ENCODE measurements at regions not wholly inside any gene's neighbourhood (a gene's known extent, or its start where the extent isn't known, plus 50 kb on each side); places are given as distances from the start of the nearest gene placed in this dataset.

DNA sequence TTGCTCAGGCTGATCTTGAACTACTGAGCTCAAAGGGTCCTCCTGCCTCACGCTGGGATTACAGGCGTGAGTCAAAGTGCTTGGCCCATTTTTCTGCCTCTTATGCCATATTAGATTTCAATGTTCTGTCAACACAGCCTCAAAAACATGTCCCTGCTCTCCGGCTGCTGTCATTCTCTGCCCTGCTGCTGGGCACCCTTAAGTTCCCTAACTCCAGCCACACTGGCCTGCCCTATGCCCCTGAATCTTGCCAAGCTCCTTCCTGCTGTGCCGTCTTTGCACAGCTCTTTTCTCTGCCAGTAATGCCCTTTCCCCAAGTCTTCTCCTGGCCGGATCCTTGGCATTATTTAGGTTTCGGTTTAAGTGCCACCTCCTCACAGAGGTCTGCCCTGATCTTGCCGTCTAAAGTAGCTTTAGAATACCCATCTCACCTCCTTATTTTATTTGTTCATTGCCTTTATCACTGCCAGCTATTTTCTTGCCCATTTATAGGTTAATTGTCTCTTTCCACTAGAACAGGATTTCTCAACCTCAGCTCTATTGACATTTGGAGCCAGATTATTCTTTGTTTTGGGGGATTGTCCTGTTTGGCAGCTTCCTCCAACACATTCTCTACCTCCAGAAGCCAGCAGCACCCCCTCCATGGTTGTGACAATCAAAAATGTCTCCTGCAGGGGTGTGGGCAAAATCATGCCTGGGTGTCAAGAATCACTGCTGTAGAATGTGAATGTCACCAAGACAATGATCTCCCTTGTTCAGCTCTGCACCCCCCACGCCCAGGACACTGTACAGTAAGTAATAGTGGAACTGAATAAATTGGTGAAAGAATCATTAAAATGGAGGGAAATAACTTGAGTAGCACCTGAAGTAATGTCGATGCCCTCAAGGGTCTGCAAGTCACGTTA lies 168.2 kb downstream of the CYLD start:
- 83 to 89% methylated on average over 9 to 10 of the region's 10 CpGs for WGBS, 2 experiments (ENCODE audit: insufficient coverage in 1 of 2, insufficient read length in 1 of 2)
- Mint-ChIP-seq H3K4me3 (no peak overlapping the region), H3K27ac (no peak overlapping the region)

DNA sequence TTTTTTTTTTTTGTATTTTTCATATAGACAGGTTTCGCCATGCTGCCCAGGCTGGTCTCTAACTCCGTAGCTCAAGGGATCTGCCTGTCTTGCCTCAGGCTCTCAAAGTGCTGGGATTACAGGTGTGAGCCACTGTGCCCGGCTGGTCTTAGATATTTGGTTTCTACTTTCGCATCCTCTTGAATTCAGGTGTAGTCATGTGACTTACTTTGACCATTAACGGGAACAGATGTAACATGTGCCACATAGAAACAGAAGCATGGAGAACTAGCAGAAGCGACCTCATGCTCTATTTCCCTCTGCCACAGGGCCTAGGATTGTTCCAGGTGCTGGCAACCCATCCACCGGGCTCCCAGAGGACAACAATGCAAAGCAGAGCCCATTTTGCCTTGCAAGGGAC lies 166.6 kb downstream of the CYLD start:
- H3K27ac Mint-ChIP-seq: no peak overlapping the region
- H3K36me3 Mint-ChIP-seq (ENCODE audit: low read depth): no peaks in the 10 kb centered on the region
- H3K27me3 ChIP-seq (ENCODE audit: control insufficient read depth, insufficient read depth, low read length, poor library complexity, severe bottlenecking): no peaks in the 10 kb centered on the region
- TF ChIP-seq, protein P1, sequence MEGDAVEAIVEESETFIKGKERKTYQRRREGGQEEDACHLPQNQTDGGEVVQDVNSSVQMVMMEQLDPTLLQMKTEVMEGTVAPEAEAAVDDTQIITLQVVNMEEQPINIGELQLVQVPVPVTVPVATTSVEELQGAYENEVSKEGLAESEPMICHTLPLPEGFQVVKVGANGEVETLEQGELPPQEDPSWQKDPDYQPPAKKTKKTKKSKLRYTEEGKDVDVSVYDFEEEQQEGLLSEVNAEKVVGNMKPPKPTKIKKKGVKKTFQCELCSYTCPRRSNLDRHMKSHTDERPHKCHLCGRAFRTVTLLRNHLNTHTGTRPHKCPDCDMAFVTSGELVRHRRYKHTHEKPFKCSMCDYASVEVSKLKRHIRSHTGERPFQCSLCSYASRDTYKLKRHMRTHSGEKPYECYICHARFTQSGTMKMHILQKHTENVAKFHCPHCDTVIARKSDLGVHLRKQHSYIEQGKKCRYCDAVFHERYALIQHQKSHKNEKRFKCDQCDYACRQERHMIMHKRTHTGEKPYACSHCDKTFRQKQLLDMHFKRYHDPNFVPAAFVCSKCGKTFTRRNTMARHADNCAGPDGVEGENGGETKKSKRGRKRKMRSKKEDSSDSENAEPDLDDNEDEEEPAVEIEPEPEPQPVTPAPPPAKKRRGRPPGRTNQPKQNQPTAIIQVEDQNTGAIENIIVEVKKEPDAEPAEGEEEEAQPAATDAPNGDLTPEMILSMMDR (conservative IDR thresholded peaks at IDR 0.05): no peak
- H3K27me3 Mint-ChIP-seq (ENCODE audit: insufficient read depth): no peaks in the 10 kb centered on the region
- H3K9ac ChIP-seq (ENCODE audit: extremely low read depth, low read length, poor library complexity, severe bottlenecking): no peak overlapping the region
- H3K36me3 ChIP-seq (ENCODE audit: control insufficient read depth, insufficient read depth, low read length): no peaks in the 10 kb centered on the region
- H3K9me3 Mint-ChIP-seq: no peaks in the 10 kb centered on the region
- no peak overlapping the region for H3K4me3 ChIP-seq (ENCODE audit: low read length)
- no peak overlapping the region for H3K4me3 Mint-ChIP-seq
- no peaks in the 10 kb centered on the region for H3K4me1 ChIP-seq (ENCODE audit: control insufficient read depth, insufficient read depth, low read length)
- no peak overlapping the region for H3K27ac ChIP-seq (ENCODE audit: low read depth, low read length)
- peaks cover 5% of the 10 kb centered on the region for H3K4me1 Mint-ChIP-seq
- no peaks in the 10 kb centered on the region for H3K9me3 ChIP-seq (ENCODE audit: control insufficient read depth, low read length)
- DNase-seq: no peak
- 90 to 93% methylated on average over 5 to 7 of the region's 7 CpGs for WGBS, 2 experiments (ENCODE audit: insufficient coverage in 1 of 2, insufficient read length in 1 of 2)

More for the DNA sequence above, 168.2 kb downstream of the CYLD start:
- TF ChIP-seq, protein P1 (conservative IDR thresholded peaks at IDR 0.05): no peak
- Histone ChIP-seq H3K4me3 (ENCODE audit: low read length) (no peak overlapping the region), H3K36me3 (ENCODE audit: control insufficient read depth, insufficient read depth, low read length) (no peaks in the 10 kb centered on the region), H3K27me3 (ENCODE audit: control insufficient read depth, insufficient read depth, low read length, poor library complexity, severe bottlenecking) (no peaks in the 10 kb centered on the region), H3K4me1 (ENCODE audit: control insufficient read depth, insufficient read depth, low read length) (no peaks in the 10 kb centered on the region), H3K27ac (ENCODE audit: low read depth, low read length) (no peak overlapping the region), H3K9ac (ENCODE audit: extremely low read depth, low read length, poor library complexity, severe bottlenecking) (no peak overlapping the region), H3K9me3 (ENCODE audit: control insufficient read depth, low read length) (no peaks in the 10 kb centered on the region)
- Mint-ChIP-seq H3K9me3 (no peaks in the 10 kb centered on the region), H3K4me1 (peaks cover 5% of the 10 kb centered on the region), H3K27me3 (ENCODE audit: insufficient read depth) (no peaks in the 10 kb centered on the region), H3K36me3 (ENCODE audit: low read depth) (no peaks in the 10 kb centered on the region)
- DNase-seq: no peak

DNA sequence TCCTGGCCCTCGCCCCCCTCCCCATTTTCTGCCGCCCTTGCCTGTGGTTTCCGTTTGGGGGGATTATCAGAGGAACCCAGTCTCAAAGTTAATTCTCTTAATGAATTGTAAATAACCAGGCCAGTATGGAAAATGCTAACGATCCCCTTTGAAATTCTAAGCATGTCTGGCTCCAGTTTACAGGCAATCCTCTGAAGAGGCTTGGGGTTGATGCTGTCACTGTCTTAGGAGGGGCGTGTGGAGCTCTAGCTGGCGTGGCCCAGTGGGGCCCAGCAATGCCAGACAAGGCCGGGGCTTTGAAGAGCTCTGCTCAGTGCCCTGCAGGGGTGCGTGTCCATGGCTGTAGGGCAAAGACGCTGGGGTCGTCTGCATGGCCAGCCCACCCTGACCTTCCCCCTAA lies 164.6 kb downstream of the CYLD start:
- Histone ChIP-seq H3K36me3 (ENCODE audit: control insufficient read depth, insufficient read depth, low read length) (no peaks in the 10 kb centered on the region), H3K4me1 (ENCODE audit: control insufficient read depth, insufficient read depth, low read length) (no peaks in the 10 kb centered on the region), H3K4me3 (ENCODE audit: low read length) (no peak overlapping the region), H3K27ac (ENCODE audit: low read depth, low read length) (no peak overlapping the region), H3K27me3 (ENCODE audit: control insufficient read depth, insufficient read depth, low read length, poor library complexity, severe bottlenecking) (no peaks in the 10 kb centered on the region), H3K9me3 (ENCODE audit: control insufficient read depth, low read length) (no peaks in the 10 kb centered on the region), H3K9ac (ENCODE audit: extremely low read depth, low read length, poor library complexity, severe bottlenecking) (no peak overlapping the region)
- no peaks in the 10 kb centered on the region for H3K27me3 Mint-ChIP-seq (ENCODE audit: insufficient read depth)
- H3K4me1 Mint-ChIP-seq: peaks cover 5% of the 10 kb centered on the region
- no peak for DNase-seq
- TF ChIP-seq, protein P1 (conservative IDR thresholded peaks at IDR 0.05): no peak
- WGBS, 2 experiments (ENCODE audit: insufficient coverage in 1 of 2, insufficient read length in 1 of 2): 77 to 82% methylated on average over 5 to 10 of the region's 10 CpGs
- H3K27ac Mint-ChIP-seq: no peak overlapping the region
- no peaks in the 10 kb centered on the region for H3K9me3 Mint-ChIP-seq
- H3K36me3 Mint-ChIP-seq (ENCODE audit: low read depth): no peaks in the 10 kb centered on the region
- no peak overlapping the region for H3K4me3 Mint-ChIP-seq
